Middle frontal gyrus (tissue), 1 donor: ENCODE measurements at regions not wholly inside any gene's neighbourhood (a gene's known extent, or its start where the extent isn't known, plus 50 kb on each side); places are given as distances from the start of the nearest gene placed in this dataset.
"Not testable (repeated sequence)": the region's sequence is repeated elsewhere in the genome, so short reads cannot be mapped to it uniquely, and the experiment has no call there.

Experiments
- DNase-seq: peaks from one replicate; pipeline ENCODE4 v3.0.0-alpha.2; 2015; ENCODE audit warnings: low spot score; ENCODE audit errors: extremely low spot score

DNA sequence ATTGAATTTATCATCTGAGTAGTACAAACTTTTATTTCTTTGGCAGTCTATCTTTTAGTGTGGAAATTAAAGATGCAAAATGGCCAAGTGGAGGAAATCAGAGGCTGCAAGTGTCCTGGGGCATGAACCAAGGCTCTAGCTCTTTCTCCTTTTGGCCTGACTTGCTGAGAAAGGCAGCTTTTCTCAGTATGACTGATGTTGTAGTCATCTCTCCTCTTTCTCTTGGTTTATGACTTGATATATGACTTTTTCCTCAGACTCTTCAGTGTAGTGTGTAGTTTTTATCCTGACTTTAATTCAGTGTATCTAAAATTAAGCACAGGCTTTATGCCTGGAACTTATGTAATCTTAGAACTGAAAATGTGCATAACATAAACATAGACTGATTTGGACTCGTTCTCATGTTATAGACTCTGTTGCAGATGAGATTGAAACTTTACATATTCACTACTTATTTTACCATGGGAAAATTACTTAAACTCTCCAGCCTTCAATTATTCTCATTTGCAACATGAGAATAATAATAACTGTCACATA is 65.7 kb downstream of the SLITRK5 start:
- peak; percentile 26 for DNase-seq

DNA sequence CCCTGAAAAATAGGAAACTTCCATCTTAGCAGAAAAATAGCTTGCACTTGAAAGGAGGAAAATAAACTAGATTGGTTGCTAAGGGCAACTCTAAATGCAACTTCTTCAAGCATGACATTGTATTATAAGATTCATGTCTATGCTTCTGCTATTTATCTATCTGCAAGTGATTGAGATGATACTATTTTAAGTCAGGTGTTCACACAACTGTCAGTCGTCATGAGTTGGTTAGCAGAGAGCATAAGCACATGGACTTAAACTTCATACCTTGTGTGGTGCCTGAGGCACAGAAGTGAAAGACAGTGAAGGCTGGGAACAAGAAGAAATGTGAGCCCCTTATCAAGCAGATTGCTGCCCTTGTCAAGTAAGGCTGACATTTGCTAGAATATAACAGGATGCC is 82.9 kb downstream of the SLITRK5 start:
- DNase-seq: no peak

DNA sequence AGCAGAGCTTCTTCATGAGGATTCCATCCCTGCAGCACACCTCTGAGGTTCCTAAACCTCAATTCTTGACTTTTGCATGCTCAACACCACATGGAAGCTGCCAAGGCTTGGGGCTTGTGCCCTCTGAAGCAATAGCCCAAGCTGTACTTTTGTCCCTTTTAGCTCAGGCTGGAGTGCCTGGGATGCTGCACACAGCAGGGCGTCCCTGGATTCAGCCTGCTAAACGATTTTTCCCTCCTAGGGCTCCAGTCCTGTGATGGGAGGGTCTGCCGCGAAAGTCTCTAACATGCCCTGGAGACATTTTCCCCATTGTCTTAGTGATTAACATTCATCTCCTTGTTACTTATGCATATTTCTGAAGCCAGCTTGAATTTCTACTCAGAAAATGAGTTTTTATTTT is 98.3 kb downstream of the SLITRK5 start:
- DNase-seq: no peak

DNA sequence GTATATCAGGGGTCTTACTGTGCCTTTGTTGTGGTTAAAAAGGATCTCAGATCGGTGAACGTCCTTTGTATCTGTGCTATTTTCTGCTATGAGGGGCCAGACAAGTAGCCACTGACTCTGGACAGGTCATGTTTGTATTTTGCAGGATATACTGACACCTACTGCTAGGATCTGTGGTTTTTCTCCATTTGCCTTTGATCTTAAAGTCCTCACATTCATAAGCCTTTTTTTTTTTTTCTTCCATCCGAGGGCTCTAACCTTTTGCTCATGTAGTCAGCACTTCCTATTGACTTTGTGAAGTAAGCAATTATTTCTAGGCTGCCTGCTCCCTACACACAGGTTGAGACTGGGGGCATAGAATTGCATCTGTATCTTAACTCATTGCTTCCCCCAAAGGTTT is 106.2 kb downstream of the SLITRK5 start:
- DNase-seq: no peak

DNA sequence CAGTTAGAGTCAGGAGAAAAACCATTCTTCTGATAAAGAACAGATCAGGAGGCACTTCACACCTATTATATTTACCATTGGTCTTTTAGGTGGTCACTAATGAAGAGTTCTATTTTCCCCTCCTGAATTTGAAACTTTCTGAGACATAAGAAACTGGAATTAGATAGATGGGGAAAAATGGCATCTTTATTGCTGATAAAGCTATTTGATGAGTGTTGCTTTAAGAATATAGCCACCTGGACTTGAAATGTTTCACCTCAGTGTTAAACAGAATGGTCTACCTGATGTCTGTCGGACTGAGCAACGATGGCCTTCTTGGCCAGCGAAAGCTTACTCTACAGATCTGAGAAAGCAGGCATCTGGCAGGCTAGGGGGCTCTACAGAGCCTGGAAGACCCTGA is 107.0 kb downstream of the SLITRK5 start:
- DNase-seq: no peak

DNA sequence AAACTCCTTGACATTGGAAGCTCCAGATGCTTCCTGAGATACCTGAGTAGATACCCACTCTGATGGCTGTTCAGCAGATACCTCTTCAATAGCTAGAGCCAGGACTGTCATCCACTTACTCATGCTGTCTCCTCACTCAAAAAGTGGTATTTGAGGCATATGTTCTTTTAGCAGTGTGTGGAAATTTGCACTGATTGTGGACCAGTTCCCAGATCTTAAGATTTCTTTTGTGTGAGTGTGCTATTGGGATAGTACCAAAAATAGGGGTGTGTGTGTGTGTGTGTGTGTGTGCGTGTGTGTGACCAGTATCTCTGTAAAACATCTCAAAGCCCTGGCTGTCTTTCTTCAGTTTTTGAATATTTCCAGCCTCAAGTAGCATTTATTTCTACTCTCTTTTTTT is 108.3 kb downstream of the SLITRK5 start:
- DNase-seq: no peak

DNA sequence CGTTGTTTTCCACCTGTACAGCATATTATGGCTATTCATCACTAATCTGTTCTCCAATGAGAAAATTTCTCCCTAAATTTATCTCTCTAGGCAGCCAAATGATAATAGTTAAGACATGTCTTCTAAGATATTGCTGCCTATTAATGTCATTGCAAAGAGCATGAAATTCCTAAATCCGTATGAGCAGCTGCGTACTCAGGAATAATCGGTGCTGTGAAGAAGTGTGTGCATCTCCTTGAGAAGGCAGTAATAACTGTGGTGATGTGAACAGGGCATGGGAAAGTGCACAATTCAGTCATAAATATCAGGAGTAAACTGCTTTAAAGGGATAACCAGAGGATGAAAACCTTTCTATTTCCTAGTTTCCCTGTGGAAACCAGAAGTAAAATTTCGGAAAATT is 112.2 kb downstream of the SLITRK5 start:
- no peak for DNase-seq

DNA sequence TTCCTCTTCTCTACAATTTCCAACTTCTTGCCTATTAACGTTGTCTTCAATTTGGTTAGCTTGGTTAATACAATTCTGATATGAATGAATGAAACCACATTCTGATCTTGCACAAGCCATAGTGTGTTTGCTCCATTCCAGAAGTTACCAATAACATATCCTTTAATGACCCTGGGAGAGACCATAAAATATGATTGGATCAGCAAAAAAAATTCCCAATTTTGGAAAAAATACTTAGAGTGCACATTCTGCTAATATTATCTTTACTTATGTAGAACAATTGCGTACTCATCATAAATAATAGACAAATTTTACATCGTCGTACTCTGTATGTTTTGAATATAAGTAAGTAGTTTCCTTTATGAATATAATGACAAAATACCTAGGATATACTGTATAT is 117.2 kb downstream of the SLITRK5 start:
- DNase-seq: no peak

DNA sequence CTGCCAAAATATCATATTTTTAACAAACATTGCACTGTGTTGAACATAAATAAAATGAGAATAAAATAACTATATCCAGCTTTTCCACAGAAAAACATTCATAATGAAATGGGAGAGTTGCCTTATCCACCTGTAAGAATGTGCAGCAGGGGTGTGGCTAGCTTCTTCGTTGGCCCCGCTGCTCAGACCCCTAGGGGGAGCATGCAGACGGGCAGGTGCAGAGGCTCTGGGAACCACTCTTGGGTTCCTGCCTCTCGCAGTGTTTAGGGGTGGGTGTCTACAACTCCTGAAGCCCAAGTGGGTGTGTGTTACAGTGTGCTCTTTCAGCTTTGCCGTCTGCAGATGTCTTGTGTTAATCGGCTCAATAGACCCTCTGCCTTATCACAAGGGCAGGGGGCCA is 121.7 kb downstream of the SLITRK5 start:
- DNase-seq: no peak

DNA sequence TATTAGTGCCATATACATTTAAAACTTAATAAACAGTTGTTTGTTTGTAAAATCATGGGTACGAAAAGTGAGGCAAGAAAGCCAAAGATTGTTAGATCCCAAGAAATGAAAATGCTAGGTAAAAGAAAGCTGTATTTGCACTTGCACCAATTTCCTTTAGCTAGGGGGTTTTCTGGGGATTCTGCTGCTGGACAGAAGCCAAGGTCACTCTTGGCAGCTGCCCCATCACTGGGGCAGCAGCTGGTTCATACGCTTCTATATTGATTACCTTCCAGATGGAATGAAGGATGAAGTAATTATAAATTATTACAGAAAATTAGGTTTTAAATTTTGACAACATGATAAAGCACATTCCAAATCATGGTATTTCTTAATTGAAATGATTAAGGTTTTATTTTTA is 127.4 kb downstream of the SLITRK5 start:
- no peak for DNase-seq

DNA sequence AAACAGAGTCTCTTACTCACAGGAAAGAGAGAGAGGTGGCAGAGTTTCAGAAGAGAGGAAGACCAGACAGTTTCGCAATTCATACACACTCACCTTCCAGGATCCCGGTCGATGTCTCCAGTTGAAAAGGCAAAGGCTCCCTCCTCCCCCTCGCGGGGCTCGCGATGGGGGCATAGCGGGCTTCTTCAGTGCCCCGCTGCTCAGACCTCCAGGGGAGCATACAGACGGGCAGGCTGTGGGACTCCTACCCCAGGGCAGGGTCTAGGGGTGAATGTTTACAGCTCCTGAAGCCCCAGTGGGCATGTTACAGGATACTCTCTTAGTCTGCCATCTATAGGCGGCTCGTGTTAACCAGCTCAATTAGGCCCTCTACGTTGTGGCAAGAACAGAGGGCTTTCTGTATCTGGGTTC is 139.2 kb downstream of the SLITRK5 start:
- no peak for DNase-seq

DNA sequence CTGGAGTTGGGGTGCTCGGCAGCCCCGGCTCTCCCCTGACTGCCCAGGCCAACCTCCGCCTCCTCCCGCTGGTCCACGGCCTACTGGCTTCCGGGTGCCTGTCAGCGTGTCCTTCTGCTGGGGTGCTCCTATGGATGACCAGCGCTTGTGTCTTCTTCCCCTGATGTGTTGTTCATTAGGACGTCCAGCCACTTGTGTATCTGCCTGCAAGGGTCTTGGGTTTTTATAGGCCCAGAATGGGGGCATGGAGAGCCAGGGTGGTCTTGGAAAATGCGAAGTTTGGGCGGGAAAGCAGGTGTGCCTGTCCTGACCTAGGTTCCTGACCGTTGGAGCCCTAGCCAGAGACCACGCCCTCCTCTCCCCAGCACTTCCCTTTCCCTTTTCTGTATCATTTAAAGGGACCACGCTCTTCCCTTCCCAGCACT is 139.8 kb downstream of the SLITRK5 start:
- no peak for DNase-seq

DNA sequence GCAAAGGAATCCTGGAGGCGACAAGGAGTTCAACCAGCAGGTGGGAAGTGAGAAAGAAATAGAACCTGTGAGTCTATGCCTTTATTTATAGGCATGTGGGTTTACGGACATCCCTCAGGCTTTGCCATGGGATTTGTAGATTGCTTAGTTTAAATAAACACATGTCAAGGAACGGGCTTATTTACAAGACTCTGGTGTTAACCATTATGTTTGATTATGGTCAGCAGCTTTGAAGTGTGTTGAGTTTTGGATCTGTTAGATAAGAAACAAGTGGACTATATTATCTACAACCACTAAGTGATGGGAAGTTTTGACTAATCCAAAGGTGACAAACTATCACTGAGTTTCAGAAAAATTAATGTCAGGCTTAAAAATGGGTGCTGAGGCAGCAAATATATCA is 143.2 kb downstream of the SLITRK5 start:
- DNase-seq: no peak

DNA sequence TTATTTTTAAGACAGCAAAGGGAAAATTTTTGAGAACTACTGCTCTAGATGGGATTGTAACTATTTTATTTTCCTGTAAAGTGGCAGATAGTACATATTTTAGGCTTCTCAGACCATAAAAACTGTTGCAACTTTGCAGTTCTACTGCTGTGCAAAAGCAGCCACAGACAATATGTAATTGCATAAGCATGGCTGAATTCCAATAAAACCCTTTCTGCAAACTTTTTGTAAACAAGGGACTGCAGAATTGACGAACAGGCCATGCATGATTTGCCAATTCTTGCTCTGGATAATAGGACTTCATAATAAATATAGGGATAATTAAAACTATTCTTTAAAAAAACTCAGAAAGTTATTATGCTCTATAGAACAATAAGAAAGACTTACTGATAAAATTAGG is 149.1 kb downstream of the SLITRK5 start:
- DNase-seq: no peak

DNA sequence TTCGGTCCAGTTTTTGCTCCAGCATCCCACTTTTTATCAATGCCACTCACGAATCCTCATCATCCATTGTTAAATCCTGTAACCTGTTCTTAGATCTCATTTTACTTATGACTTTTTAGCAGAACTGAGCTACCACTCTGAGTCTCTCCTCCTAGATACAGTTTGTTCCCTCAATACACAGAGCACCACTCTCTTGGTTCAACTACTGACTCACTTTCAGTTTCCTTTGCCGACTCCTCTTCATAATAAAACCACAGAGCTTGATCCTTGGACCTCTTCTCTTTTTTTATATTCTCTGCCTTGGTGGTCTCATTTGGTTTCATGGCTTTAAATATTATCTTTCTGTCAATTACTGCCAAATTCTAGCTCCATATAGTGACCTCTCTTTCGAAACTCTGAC is 150.3 kb downstream of the SLITRK5 start:
- DNase-seq: no peak

DNA sequence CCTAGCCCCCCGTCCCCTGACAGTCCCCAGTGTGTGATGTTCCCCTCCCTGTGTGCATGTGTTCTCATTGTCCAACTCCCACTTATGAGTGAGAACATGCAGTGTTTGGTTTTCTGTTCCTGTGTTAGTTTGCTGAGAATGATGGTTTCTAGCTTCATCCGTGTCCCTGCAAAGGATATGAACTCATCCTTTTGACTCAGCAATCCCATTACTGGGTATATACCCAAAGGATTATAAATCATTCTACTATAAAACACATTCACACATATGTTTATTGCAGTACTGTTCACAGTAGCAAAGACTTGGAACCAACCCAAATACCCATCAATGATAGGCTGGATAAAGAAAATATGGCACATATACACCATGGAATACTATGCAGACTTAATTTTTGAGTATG is 155.1 kb downstream of the SLITRK5 start:
- DNase-seq: not testable (repeated sequence)

DNA sequence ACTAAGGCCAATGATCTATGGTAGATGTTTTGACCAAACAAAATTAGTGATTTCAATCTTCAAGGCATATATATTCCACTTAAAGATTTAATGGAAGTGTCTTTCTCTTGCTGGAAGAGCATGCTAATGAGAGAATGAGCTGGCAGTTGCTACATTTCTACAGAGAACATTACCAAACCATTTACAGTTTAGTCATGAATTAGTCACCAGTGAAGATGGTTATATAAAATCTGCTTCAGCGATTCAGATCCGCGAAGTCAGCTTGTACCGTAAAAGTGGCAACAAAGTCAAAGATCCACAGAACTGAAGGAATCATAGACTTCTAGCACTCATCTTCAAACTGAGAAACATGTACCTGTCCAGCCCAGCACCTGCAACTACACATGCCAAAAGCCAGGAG is 156.3 kb downstream of the SLITRK5 start:
- DNase-seq: no peak

DNA sequence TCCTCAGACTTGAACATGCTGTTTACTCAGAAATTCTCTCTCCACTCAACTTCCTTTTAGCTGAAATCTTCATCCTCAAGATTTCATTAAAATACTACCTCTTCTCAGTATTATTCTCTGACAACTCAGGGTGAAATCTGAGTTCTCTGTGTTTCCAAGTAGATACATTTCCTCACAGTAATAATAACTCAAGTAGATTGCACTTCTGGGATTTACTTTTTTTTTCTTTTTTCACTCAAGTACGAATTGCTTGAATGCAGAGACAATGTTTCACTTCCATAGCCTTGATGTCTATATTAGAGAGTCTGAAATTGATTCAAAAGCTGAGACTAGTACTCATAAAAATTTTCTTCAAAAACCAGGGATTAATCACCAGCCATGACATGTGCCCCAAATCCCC is 166.4 kb downstream of the SLITRK5 start:
- no peak for DNase-seq

DNA sequence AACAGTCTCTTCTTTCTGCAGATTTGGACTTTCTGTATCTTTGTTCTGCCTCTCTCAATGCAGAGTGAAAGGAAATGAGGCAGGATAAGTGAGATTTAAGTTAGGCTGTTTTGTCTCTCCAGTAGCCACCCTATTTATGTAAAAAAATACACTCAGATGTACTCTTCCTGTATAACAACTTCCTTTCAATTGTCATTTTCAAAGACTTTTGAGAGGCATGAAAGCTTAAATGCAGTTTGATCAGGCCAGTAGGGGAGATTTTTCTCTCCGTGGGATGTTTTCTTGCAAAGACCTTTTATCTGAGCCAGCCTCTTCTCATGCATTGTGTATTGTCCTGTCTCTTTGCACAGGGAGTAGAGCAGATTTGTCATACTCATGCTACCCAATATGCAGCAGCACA is 166.8 kb downstream of the SLITRK5 start:
- no peak for DNase-seq

DNA sequence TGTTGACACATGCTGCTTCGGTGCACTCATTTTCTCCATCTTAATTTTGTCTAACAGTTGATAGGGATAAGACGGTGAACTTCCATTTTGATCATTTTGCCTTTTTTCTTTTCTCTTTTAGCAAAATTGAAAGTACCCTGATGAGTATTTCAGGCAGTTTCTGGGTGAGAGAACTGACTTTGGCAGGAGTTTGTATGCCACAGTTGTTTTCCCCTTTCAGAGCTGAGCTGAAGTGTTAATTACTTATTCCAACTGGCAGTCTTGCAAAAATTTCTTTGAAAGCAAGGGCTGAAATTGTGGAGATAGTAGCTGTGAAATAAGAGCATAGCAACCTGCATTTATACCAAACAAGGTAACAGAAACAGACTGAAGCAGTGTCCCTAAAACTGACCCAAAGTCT is 180.2 kb downstream of the SLITRK5 start:
- DNase-seq: peak; percentile 53

DNA sequence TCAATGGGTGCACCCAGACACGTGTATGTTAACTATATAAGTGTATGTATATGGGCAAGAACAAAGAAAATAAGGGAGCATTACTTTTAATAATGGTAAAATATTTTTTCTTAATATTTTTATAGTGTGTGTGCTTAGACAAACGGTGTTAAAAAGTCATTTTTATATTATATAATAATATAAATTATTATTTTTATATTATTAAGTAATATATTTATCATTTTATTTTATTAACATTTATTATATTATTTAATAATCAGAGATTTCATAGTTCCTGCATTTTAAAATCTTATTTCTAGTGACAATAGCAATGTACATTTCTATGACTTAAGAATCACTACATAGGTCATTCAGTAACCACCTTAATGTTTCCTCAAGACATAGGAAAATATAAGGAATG is 184.4 kb downstream of the SLITRK5 start:
- DNase-seq: no peak

DNA sequence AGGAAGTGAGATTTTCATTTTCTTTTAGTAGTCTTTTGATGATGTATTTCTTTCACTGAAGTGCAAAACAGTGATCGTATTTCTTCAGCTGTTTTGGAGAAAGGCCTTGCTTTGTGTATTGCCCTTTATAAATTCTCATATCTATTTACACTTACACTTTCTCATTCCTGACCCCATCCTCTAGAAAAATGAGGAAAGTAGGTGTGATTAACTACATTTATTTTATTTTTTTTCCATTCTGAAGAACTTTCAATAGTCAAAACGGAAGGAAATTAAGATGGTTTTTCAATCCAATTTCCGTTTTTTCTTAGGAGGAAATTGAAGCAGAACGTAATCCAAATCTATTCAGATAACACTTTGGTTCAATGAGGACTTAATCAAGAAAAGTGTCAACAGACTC is 188.1 kb downstream of the SLITRK5 start:
- DNase-seq: no peak

DNA sequence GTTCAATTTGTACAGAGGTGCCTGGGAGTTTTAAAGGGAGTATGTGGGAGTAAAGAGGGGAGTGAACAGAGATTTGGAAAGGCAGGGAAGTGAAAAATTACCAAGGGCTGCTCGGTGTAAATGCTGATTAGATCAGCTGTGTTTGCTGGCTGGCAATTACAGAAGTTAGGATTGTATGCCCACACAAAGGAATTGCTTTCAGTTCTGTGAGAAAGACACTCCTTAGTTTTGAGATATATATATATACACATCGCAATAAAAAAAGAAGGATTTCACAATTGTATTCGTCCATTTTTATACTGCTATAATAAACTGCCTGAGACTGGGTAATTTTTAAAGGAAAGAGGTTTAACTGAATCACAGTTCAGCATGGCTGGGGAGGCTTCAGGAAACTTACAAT is 196.3 kb downstream of the SLITRK5 start:
- no peak for DNase-seq

DNA sequence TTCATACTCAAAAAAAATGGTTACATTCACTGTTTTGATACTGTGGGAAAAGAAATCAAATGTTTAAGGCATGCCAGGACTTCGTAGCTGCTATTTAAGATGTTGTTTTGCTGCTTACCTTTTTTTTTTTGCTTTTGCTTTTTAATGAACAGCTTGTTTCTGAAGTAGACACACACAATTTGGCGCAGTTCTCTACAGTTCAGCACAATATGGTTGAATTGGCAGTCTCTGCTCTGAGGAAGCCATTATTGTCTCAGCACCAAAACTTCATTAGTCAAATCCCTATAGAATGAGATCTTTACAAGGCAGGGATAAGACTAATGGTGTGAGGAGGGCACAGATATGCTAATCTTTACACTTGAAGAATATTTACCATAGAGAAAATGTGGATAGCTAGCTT is 197.6 kb downstream of the SLITRK5 start:
- DNase-seq: no peak
